ENCODE measurements at regions not wholly inside any gene's neighbourhood (a gene's known extent, or its start where the extent isn't known, plus 50 kb on each side); places are given as distances from the start of the nearest gene placed in this dataset.
"Not testable (repeated sequence)": the region's sequence is repeated elsewhere in the genome, so short reads cannot be mapped to it uniquely, and the experiment has no call there.

GRCh38 chr15:96037584-96037983 lies 292.9 kb upstream of the NR2F2 start:
- peak; percentile 7 for DNase-seq (ENCODE audit: low read depth)

GRCh38 chr15:96038131-96038530 lies 292.4 kb upstream of the NR2F2 start:
- no peak for DNase-seq (ENCODE audit: low read depth)

GRCh38 chr15:96038650-96039049 lies 291.9 kb upstream of the NR2F2 start:
- DNase-seq (ENCODE audit: low read depth): peak; percentile 38

- DNase-seq (ENCODE audit: low read depth): no peak
Measured at GRCh38 chr15:96041982-96042733, 288.3 kb upstream of the NR2F2 start.

GRCh38 chr15:96042734-96043224 lies 287.7 kb upstream of the NR2F2 start:
- DNase-seq (ENCODE audit: low read depth): no peak

- DNase-seq (ENCODE audit: low read depth): no peak
Measured at GRCh38 chr15:96043591-96044171, 286.8 kb upstream of the NR2F2 start.

GRCh38 chr15:96046620-96047240 lies 283.8 kb upstream of the NR2F2 start:
- peak; percentile 22 for DNase-seq (ENCODE audit: low read depth)

- DNase-seq (ENCODE audit: low read depth): peak; percentile 64
Measured at GRCh38 chr15:96047255-96047931, 283.1 kb upstream of the NR2F2 start.

- no peak for DNase-seq (ENCODE audit: low read depth)
Measured at GRCh38 chr15:96049323-96049722, 281.2 kb upstream of the NR2F2 start.

- DNase-seq (ENCODE audit: low read depth): no peak
Measured at GRCh38 chr15:96049766-96050165, 280.7 kb upstream of the NR2F2 start.

- DNase-seq (ENCODE audit: low read depth): no peak
Measured at GRCh38 chr15:96051598-96051997, 278.9 kb upstream of the NR2F2 start.

GRCh38 chr15:96052154-96052553 lies 278.3 kb upstream of the NR2F2 start:
- DNase-seq (ENCODE audit: low read depth): no peak

GRCh38 chr15:96052572-96053030 lies 277.9 kb upstream of the NR2F2 start:
- no peak for DNase-seq (ENCODE audit: low read depth)

- DNase-seq (ENCODE audit: low read depth): no peak
Measured at GRCh38 chr15:96053031-96053780, 277.3 kb upstream of the NR2F2 start.

GRCh38 chr15:96053781-96054428 lies 276.6 kb upstream of the NR2F2 start:
- peak; percentile 72 for DNase-seq (ENCODE audit: low read depth)

- DNase-seq (ENCODE audit: low read depth): no peak
Measured at GRCh38 chr15:96054621-96055020, 275.9 kb upstream of the NR2F2 start.

GRCh38 chr15:96058103-96058851 lies 272.2 kb upstream of the NR2F2 start:
- DNase-seq (ENCODE audit: low read depth): no peak

- not testable (repeated sequence) for DNase-seq (ENCODE audit: low read depth)
Measured at GRCh38 chr15:96058852-96059103, 271.7 kb upstream of the NR2F2 start.

- not testable (repeated sequence) for DNase-seq (ENCODE audit: low read depth)
Measured at GRCh38 chr15:96060591-96060990, 269.9 kb upstream of the NR2F2 start.

GRCh38 chr15:96064351-96064756 lies 266.1 kb upstream of the NR2F2 start:
- DNase-seq (ENCODE audit: low read depth): peak; percentile 20
